Neuronal stem cell (in vitro differentiated cells): ENCODE measurements at regions not wholly inside any gene's neighbourhood (a gene's known extent, or its start where the extent isn't known, plus 50 kb on each side); places are given as distances from the start of the nearest gene placed in this dataset.

ENCODE experiments used
- DNase-seq: peaks from one replicate; pipeline ENCODE4 v3.0.0-alpha.2; 2013; ENCODE audit warnings: low spot score
- H2AFZ ChIP-seq: one replicate; pipeline ENCODE4 v1.6.1; 2013; ENCODE audit warnings: mild to moderate bottlenecking, low read length, inconsistent platforms
- H2AK5ac ChIP-seq: 2 replicates; pipeline ENCODE4 v1.6.1; 2013; ENCODE audit warnings: low read depth, mild to moderate bottlenecking, inconsistent platforms, low read length, moderate library complexity, mixed read lengths
- H2BK120ac ChIP-seq: 2 replicates; pipeline ENCODE4 v1.6.1; 2013; ENCODE audit warnings: low read depth, mild to moderate bottlenecking, inconsistent platforms, low read length, moderate library complexity, mixed read lengths
- H2BK12ac ChIP-seq: one replicate; pipeline ENCODE4 v1.6.1; 2013; ENCODE audit warnings: low read length, inconsistent platforms
- H2BK15ac ChIP-seq: 2 replicates; pipeline ENCODE4 v1.6.1; 2013; ENCODE audit warnings: mild to moderate bottlenecking, low read length, inconsistent platforms, mixed read lengths
- H2BK5ac ChIP-seq: one replicate; pipeline ENCODE4 v1.6.1; 2013; ENCODE audit warnings: inconsistent platforms, mild to moderate bottlenecking, low read length, moderate library complexity
- H3K14ac ChIP-seq: one replicate; pipeline ENCODE4 v1.6.1; 2013; ENCODE audit warnings: low read length, inconsistent platforms
- H3K18ac ChIP-seq: 2 replicates; pipeline ENCODE4 v1.6.1; 2013; ENCODE audit warnings: low read length, inconsistent platforms
- H3K23ac ChIP-seq: 2 replicates; pipeline ENCODE4 v1.6.1; 2013; ENCODE audit warnings: low read depth, mild to moderate bottlenecking, mixed read lengths, low read length, inconsistent platforms; ENCODE audit not compliant: poor library complexity
- H3K27ac ChIP-seq: replicated peaks from 3 replicates; pipeline ENCODE4 v1.5.1; 2013; ENCODE audit warnings: low read length, inconsistent platforms
- H3K27me3 ChIP-seq, 3 experiments: 2 replicates each; pipeline ENCODE4 v1.6.1; 2013; ENCODE audit warnings: low read length in 3 of 3, mild to moderate bottlenecking in 2 of 3, inconsistent platforms in 1 of 3, low read depth in 1 of 3, mixed read lengths in 1 of 3, moderate library complexity in 1 of 3; ENCODE audit not compliant: control insufficient read depth in 3 of 3, insufficient read depth in 3 of 3
- H3K36me3 ChIP-seq, 2 donors: replicated peaks in 1 of 2; 2 replicates each; pipeline ENCODE4 v1.6.1; 2013; ENCODE audit warnings: low read length in 2 of 2; ENCODE audit not compliant: control insufficient read depth in 2 of 2, insufficient read depth in 2 of 2
- H3K4ac ChIP-seq: 2 replicates; pipeline ENCODE4 v1.6.1; 2013; ENCODE audit warnings: inconsistent platforms, mild to moderate bottlenecking, low read length, moderate library complexity
- H3K4me1 ChIP-seq, 2 donors: 1 replicate in 1 of 2; 2 replicates in 1 of 2; pipeline ENCODE4 v1.6.1; 2013; ENCODE audit warnings: low read length in 2 of 2, low read depth in 1 of 2; ENCODE audit not compliant: control insufficient read depth in 2 of 2, insufficient read depth in 1 of 2
- H3K4me2 ChIP-seq: one replicate; pipeline ENCODE4 v1.6.1; 2013; ENCODE audit warnings: mild to moderate bottlenecking, low read length, inconsistent platforms; ENCODE audit not compliant: insufficient read depth, poor library complexity, severe bottlenecking
- H3K4me3 ChIP-seq, 2 donors: 2 replicates each; pipeline ENCODE4 v1.5.1; 2013; ENCODE audit warnings: low read length in 2 of 2, mild to moderate bottlenecking in 2 of 2, inconsistent platforms in 1 of 2, moderate library complexity in 1 of 2
- H3K79me1 ChIP-seq: one replicate; pipeline ENCODE4 v1.6.1; 2013; ENCODE audit warnings: low read depth, mild to moderate bottlenecking, inconsistent platforms, low read length, moderate library complexity
- H3K9ac ChIP-seq: one replicate; pipeline ENCODE4 v1.6.1; 2013; ENCODE audit warnings: mild to moderate bottlenecking, low read depth, low read length, inconsistent platforms; ENCODE audit not compliant: poor library complexity
- H3K9me3 ChIP-seq, 2 donors: replicated peaks in 1 of 2; 2 replicates each; pipeline versions ENCODE3 to v1.6.1; 2013; ENCODE audit warnings: low read length in 2 of 2, mild to moderate bottlenecking in 2 of 2, inconsistent platforms in 1 of 2, low read depth in 1 of 2, mixed read lengths in 1 of 2, moderate library complexity in 1 of 2; ENCODE audit not compliant: control insufficient read depth in 2 of 2, insufficient read depth in 1 of 2
- H4K8ac ChIP-seq: one replicate; pipeline ENCODE4 v1.6.1; 2013; ENCODE audit warnings: low read depth, mild to moderate bottlenecking, inconsistent platforms, low read length, moderate library complexity
- H4K91ac ChIP-seq: one replicate; pipeline ENCODE4 v1.6.1; 2013; ENCODE audit warnings: low read length, low read depth, mild to moderate bottlenecking, inconsistent platforms; ENCODE audit not compliant: poor library complexity
- WGBS, 2 donors: extraction: QIAGEN DNeasy Blood & Tissue Kit; methylation state at CpG; one replicate each; pipeline ENCODE4 v1.1.7; 2013; ENCODE audit warnings: missing lambda C conversion rate in 2 of 2, mixed read lengths in 1 of 2; ENCODE audit not compliant: insufficient read length in 2 of 2, insufficient replicate concordance in 1 of 2; ENCODE audit errors: extremely low coverage in 2 of 2; 5-methylcytosine and 5-hydroxymethylcytosine counted together

DNA sequence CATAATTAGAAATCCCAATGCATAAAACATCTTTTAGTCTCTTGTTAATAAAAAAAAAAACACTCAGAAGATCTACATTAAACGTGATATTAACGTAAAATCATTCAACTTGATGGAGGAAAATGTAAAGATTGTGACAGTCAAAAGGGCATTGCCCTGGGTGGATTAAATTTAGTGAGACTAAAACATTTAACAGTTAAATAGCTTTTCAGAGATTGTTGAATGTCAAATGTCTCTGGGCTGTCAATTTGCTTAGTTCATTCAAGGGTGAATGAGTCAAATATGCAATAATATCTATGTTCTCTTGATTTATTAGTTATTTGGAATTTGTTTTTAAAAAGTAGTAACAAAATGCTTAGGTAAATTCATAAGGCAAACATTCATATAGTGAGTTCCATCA, 836.6 kb upstream of the PCDH10 start:
- Histone ChIP-seq H2BK5ac (no peak overlapping the region), H2AK5ac (no peak overlapping the region), H2BK120ac (no peak overlapping the region), H4K8ac (no peak overlapping the region), H3K4me2 (no peak overlapping the region), H2BK12ac (no peak overlapping the region), H3K27ac (no peak overlapping the region), H3K14ac (no peak overlapping the region), H3K36me3 (no peaks in the 10 kb centered on the region), H3K18ac (no peak overlapping the region), H3K4me3 (no peak overlapping the region), H3K9me3 (no peaks in the 10 kb centered on the region), H3K4me1 (no peaks in the 10 kb centered on the region), H3K9ac (no peak overlapping the region), H3K4ac (no peak overlapping the region), H4K91ac (no peak overlapping the region), H2BK15ac (no peak overlapping the region), H3K79me1 (no peaks in the 10 kb centered on the region), H3K23ac (no peak overlapping the region), H3K27me3 (no peaks in the 10 kb centered on the region), H2AFZ (no peak overlapping the region)
- DNase-seq, result no peak
- WGBS, 2 donors, result no CpG with 5 or more reads among the region's 2 CpGs

DNA sequence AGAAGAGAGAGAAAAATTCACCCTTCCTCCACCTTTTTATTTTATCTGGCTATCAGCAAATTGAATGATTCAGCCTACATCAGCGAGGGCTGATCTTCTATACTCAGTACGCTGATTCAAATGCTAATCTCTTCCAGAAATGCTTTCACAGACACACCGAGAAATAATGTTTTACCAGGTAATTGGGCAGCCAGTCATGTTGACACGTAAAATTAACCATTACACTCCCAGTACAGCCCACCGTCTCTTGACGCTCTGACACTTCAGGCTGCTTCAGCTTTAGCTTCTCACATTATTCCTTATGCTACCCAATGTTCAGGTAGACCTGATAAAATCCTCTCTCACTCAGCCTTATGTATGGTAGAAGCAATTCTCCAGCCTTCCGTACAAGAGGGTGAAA, 835.2 kb upstream of the PCDH10 start:
- no peak overlapping the region for H3K27ac ChIP-seq
- no peak overlapping the region for H3K14ac ChIP-seq
- no peak overlapping the region for H3K23ac ChIP-seq
- no peaks in the 10 kb centered on the region for H3K79me1 ChIP-seq
- H4K8ac ChIP-seq, result no peak overlapping the region
- H3K4ac ChIP-seq, result no peak overlapping the region
- H3K18ac ChIP-seq, result no peak overlapping the region
- no peak overlapping the region for H3K4me3 ChIP-seq
- H2BK5ac ChIP-seq, result no peak overlapping the region
- DNase-seq, result no peak
- H2AFZ ChIP-seq, result peak overlapping the region; percentile 34
- no peak overlapping the region for H2BK15ac ChIP-seq
- H3K4me1 ChIP-seq, result no peaks in the 10 kb centered on the region
- H3K9me3 ChIP-seq, result no peaks in the 10 kb centered on the region
- H4K91ac ChIP-seq, result no peak overlapping the region
- H2AK5ac ChIP-seq, result no peak overlapping the region
- H3K36me3 ChIP-seq, result no peaks in the 10 kb centered on the region
- no peak overlapping the region for H3K9ac ChIP-seq
- no peak overlapping the region for H2BK120ac ChIP-seq
- no peaks in the 10 kb centered on the region for H3K27me3 ChIP-seq
- H3K4me2 ChIP-seq, result no peak overlapping the region
- no CpG with 5 or more reads among the region's 7 CpGs for WGBS, 2 donors
- H2BK12ac ChIP-seq, result no peak overlapping the region

DNA sequence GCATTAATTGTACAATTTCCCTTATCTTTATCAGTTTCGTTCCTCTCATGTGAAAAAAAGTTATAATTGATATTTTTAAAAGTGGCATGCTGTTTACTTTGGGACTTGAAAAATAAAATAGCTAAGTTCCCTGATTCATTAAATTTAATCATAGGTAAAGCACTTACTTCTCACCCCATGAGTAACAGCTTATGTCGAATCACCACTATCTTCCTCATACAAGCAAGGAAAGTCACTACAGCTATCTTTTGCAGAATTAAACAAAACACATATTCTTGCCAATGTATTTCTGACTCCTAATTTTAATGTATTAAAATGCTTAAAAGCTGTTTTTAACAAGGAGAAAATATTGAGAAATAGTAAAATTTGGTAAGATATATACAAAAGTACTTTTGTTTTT, 832.4 kb upstream of the PCDH10 start:
- no peak overlapping the region for H3K14ac ChIP-seq
- H4K91ac ChIP-seq, result no peak overlapping the region
- H2BK12ac ChIP-seq, result no peak overlapping the region
- no peaks in the 10 kb centered on the region for H3K27me3 ChIP-seq
- H3K4me2 ChIP-seq, result no peak overlapping the region
- H3K4ac ChIP-seq, result no peak overlapping the region
- H3K79me1 ChIP-seq, result no peaks in the 10 kb centered on the region
- no peak overlapping the region for H2AK5ac ChIP-seq
- H3K27ac ChIP-seq, result no peak overlapping the region
- H4K8ac ChIP-seq, result no peak overlapping the region
- H3K36me3 ChIP-seq, result no peaks in the 10 kb centered on the region
- H2AFZ ChIP-seq, result no peak overlapping the region
- no peak for DNase-seq
- H3K4me3 ChIP-seq, result no peak overlapping the region
- no CpG with 5 or more reads among the region's 2 CpGs for WGBS, 2 donors
- no peak overlapping the region for H3K9ac ChIP-seq
- H3K9me3 ChIP-seq, result no peaks in the 10 kb centered on the region
- H2BK120ac ChIP-seq, result no peak overlapping the region
- no peak overlapping the region for H3K18ac ChIP-seq
- no peaks in the 10 kb centered on the region for H3K4me1 ChIP-seq
- H2BK15ac ChIP-seq, result no peak overlapping the region
- H3K23ac ChIP-seq, result no peak overlapping the region
- no peak overlapping the region for H2BK5ac ChIP-seq

DNA sequence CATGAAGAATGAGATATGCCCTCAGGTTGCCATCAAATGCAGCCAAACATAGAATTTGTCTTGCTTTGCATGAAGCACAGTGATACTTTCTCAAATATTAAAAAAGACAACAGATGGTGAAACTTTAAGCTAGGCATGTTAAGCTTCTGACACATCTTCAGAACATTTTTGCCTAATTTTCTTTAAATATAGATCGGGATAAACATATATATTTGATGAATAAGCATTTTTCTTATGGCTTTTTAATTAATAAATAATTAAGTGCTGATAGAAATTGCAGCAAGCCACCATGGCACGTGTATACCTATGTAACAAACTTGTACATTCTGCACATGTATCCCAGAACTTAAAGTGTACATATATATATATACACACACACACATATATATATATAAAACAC, 831.2 kb upstream of the PCDH10 start:
- Histone ChIP-seq H3K14ac (no peak overlapping the region), H3K79me1 (no peaks in the 10 kb centered on the region), H3K4me1 (no peaks in the 10 kb centered on the region), H4K8ac (no peak overlapping the region), H2AFZ (no peak overlapping the region), H3K9me3 (no peaks in the 10 kb centered on the region), H3K4me3 (no peak overlapping the region), H3K27me3 (no peaks in the 10 kb centered on the region), H2BK5ac (no peak overlapping the region), H3K4ac (no peak overlapping the region), H3K9ac (no peak overlapping the region), H2BK12ac (no peak overlapping the region), H2AK5ac (no peak overlapping the region), H2BK120ac (no peak overlapping the region), H3K36me3 (no peaks in the 10 kb centered on the region), H3K18ac (no peak overlapping the region), H4K91ac (no peak overlapping the region), H3K23ac (no peak overlapping the region), H3K27ac (no peak overlapping the region), H2BK15ac (no peak overlapping the region), H3K4me2 (no peak overlapping the region)
- DNase-seq, result no peak
- no CpG with 5 or more reads among the region's 2 CpGs for WGBS, 2 donors
